HepG2 (cell line): ENCODE measurements at regions not wholly inside any gene's neighbourhood (a gene's known extent, or its start where the extent isn't known, plus 50 kb on each side); places are given as distances from the start of the nearest gene placed in this dataset.

Source experiments
- ATAD3A ChIP-seq: sonication (generic); formaldehyde crosslinking; IDR thresholded peaks from 2 replicates; pipeline ENCODE4 v1.4.0; 2020; ENCODE audit warnings: missing genetic modification reagents
- CEBPB ChIP-seq: IDR thresholded peaks from 2 replicates; pipeline ENCODE4 v1.6.1; 2011; ENCODE audit warnings: low read depth, low read length, improper control_type of control experiment, borderline replicate concordance
- FOSL1 ChIP-seq: sonication (generic); formaldehyde crosslinking; IDR thresholded peaks from 2 replicates; pipeline ENCODE4 v1.9.0; 2021; ENCODE audit warnings: missing genetic modification reagents, borderline replicate concordance
- GATAD2A ChIP-seq: IDR thresholded peaks from 2 replicates; pipeline ENCODE4 v1.6.1; 2016
- ISX ChIP-seq: sonication (generic); formaldehyde crosslinking; conservative IDR thresholded peaks from 2 replicates; pipeline ENCODE4 v1.5.0; 2020; ENCODE audit warnings: missing genetic modification reagents
- KDM5B ChIP-seq: sonication (generic); formaldehyde crosslinking; IDR thresholded peaks from 2 replicates; pipeline ENCODE4 v1.4.0; 2020; ENCODE audit warnings: missing genetic modification reagents, mild to moderate bottlenecking, borderline replicate concordance
- MYC ChIP-seq: sonication (generic); formaldehyde crosslinking; IDR thresholded peaks from 2 replicates; pipeline ENCODE4 v1.9.0; 2021; ENCODE audit warnings: missing genetic modification reagents, borderline replicate concordance
- POLR2G ChIP-seq: fragments of 200-400 bp; formaldehyde crosslinking; IDR thresholded peaks from 2 replicates; pipeline ENCODE4 v1.6.1; 2018; ENCODE audit warnings: mild to moderate bottlenecking, low read depth, low read length, moderate library complexity
- TCF7L2 ChIP-seq: IDR thresholded peaks from 2 replicates; pipeline ENCODE4 v1.6.1; 2011; ENCODE audit warnings: mild to moderate bottlenecking, low read depth, low read length, moderate library complexity
- ZNF207 ChIP-seq: fragments of 450-650 bp; IDR thresholded peaks from 2 replicates; pipeline ENCODE4 v1.6.1; 2016; ENCODE audit warnings: antibody characterized with exemption, borderline replicate concordance
- ZNF292 ChIP-seq: sonication (generic); formaldehyde crosslinking; IDR thresholded peaks from 2 replicates; pipeline ENCODE4 v1.8.1; 2022; ENCODE audit warnings: mild to moderate bottlenecking, low read depth, missing genetic modification reagents, borderline replicate concordance
- ZNF766 ChIP-seq: sonication (generic); formaldehyde crosslinking; IDR thresholded peaks from 2 replicates; pipeline ENCODE4 v1.5.0; 2020; ENCODE audit warnings: missing genetic modification reagents, borderline replicate concordance
- ZSCAN29 ChIP-seq: sonication (generic); formaldehyde crosslinking; conservative IDR thresholded peaks from 2 replicates; pipeline ENCODE4 v1.4.0; 2020; ENCODE audit warnings: mild to moderate bottlenecking, missing genetic modification reagents

- TF ChIP-seq POLR2G: no peak
- TF ChIP-seq ZNF207: no peak
- TF ChIP-seq ZNF766: no peak
- no peak for TF ChIP-seq GATAD2A (CRISPR knock-in tag)
- no peak for TF ChIP-seq FOSL1 (CRISPR knock-in tag)
- TF ChIP-seq MYC (CRISPR knock-in tag): no peak
- TF ChIP-seq TCF7L2: no peak
- no peak for TF ChIP-seq ATAD3A (CRISPR knock-in tag)
- TF ChIP-seq ZSCAN29 (CRISPR knock-in tag): no peak
- TF ChIP-seq CEBPB: no peak
- no peak for TF ChIP-seq ZNF292
- TF ChIP-seq ISX (CRISPR knock-in tag): no peak
- TF ChIP-seq KDM5B: no peak
Observed at GRCh38 chr5:36367524-36367923, 65.8 kb upstream of the RANBP3L start.
